Mesendoderm (in vitro differentiated cells): ENCODE measurements at regions not wholly inside any gene's neighbourhood (a gene's known extent, or its start where the extent isn't known, plus 50 kb on each side); places are given as distances from the start of the nearest gene placed in this dataset.

Experiments
- DNase-seq: peaks from one replicate; pipeline ENCODE4 v3.0.0; 2013
- H2AK5ac ChIP-seq: 2 replicates; pipeline ENCODE4 v1.6.1; 2013; ENCODE audit warnings: low read length, inconsistent platforms
- H2BK120ac ChIP-seq: 2 replicates; pipeline ENCODE4 v1.6.1; 2013; ENCODE audit warnings: low read depth, mild to moderate bottlenecking, low read length, moderate library complexity, mixed read lengths
- H2BK15ac ChIP-seq: replicated peaks from 2 replicates; pipeline ENCODE4 v1.6.1; 2013; ENCODE audit warnings: low read depth, mild to moderate bottlenecking, moderate library complexity
- H2BK5ac ChIP-seq: 2 replicates; pipeline ENCODE4 v1.6.1; 2013; ENCODE audit warnings: low read length, inconsistent platforms
- H3K18ac ChIP-seq: 2 replicates; pipeline ENCODE4 v1.6.1; 2013; ENCODE audit warnings: mild to moderate bottlenecking, low read length, mixed read lengths
- H3K23ac ChIP-seq: one replicate; pipeline ENCODE4 v1.6.1; 2013; ENCODE audit warnings: low read length
- H3K27ac ChIP-seq: 2 replicates; pipeline ENCODE4 v1.5.1; 2013; ENCODE audit warnings: low read depth, mild to moderate bottlenecking, inconsistent platforms, low read length, moderate library complexity
- H3K27me3 ChIP-seq: 2 replicates; pipeline ENCODE4 v1.6.1; 2013; ENCODE audit warnings: low read length, control low read depth, mild to moderate bottlenecking, inconsistent platforms; ENCODE audit not compliant: insufficient read depth, poor library complexity
- H3K36me3 ChIP-seq: 2 replicates; pipeline ENCODE4 v1.6.1; 2013; ENCODE audit warnings: low read length, inconsistent platforms; ENCODE audit not compliant: control insufficient read depth, insufficient read depth
- H3K4ac ChIP-seq: one replicate; pipeline ENCODE4 v1.6.1; 2013; ENCODE audit warnings: low read depth, mild to moderate bottlenecking, low read length, moderate library complexity
- H3K4me1 ChIP-seq: 2 replicates; pipeline ENCODE4 v1.6.1; 2013; ENCODE audit warnings: low read depth, low read length, inconsistent platforms; ENCODE audit not compliant: control insufficient read depth
- H3K4me2 ChIP-seq: 2 replicates; pipeline ENCODE4 v1.6.1; 2013; ENCODE audit warnings: low read length
- H3K4me3 ChIP-seq: 2 replicates; pipeline ENCODE4 v1.5.1; 2013; ENCODE audit warnings: mild to moderate bottlenecking, low read length
- H3K56ac ChIP-seq: one replicate; pipeline ENCODE4 v1.6.1; 2013; ENCODE audit warnings: low read length
- H3K79me1 ChIP-seq: 2 replicates; pipeline ENCODE4 v1.6.1; 2013; ENCODE audit warnings: low read length, inconsistent platforms
- H3K79me2 ChIP-seq: 2 replicates; pipeline ENCODE4 v1.6.1; 2013; ENCODE audit warnings: mild to moderate bottlenecking, low read length; ENCODE audit not compliant: control insufficient read depth, insufficient read depth
- H3K9ac ChIP-seq: 2 replicates; pipeline ENCODE4 v1.6.1; 2013; ENCODE audit warnings: low read length, inconsistent platforms
- H4K5ac ChIP-seq: one replicate; pipeline ENCODE4 v1.6.1; 2013; ENCODE audit warnings: low read length
- H4K8ac ChIP-seq: one replicate; pipeline ENCODE4 v1.6.1; 2013; ENCODE audit warnings: low read depth, mild to moderate bottlenecking, control low read depth, low read length, moderate library complexity
- WGBS: extraction: QIAGEN DNeasy Blood & Tissue Kit; methylation state at CpG from one replicate; pipeline ENCODE4 v1.1.7; 2013; ENCODE audit warnings: low lambda C conversion rate, missing lambda C conversion rate; ENCODE audit not compliant: insufficient coverage; ENCODE audit errors: extremely low coverage; 5-methylcytosine and 5-hydroxymethylcytosine counted together

DNA sequence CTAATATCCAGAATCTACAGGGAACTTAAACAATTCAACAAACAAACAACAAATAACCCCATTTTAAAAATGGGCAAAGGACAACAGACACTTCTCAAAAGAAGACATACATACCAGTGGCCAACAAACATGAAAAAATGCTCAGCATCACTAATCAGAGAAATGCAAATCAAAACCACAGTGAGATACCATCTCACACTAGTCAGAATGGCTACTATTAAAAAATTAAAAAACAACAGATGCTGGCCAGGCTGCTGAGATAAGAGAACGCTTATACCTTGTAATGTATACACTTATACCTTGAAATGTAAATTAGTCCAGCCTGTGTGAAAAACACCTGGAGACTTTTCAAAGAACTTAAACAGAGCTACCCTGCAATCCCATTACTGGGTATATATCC lies 166.8 kb downstream of the IBTK start:
- no peak overlapping the region for H3K23ac ChIP-seq
- H3K27ac ChIP-seq = no peak overlapping the region
- no peak overlapping the region for H3K56ac ChIP-seq
- H3K4ac ChIP-seq = no peak overlapping the region
- H2AK5ac ChIP-seq = no peak overlapping the region
- no peak for DNase-seq
- no peak overlapping the region for H2BK120ac ChIP-seq
- H3K27me3 ChIP-seq = no peaks in the 10 kb centered on the region
- no peak overlapping the region for H3K18ac ChIP-seq
- no peak overlapping the region for H3K9ac ChIP-seq
- no CpG with 5 or more reads among the region's 1 CpG for WGBS
- H2BK5ac ChIP-seq = no peak overlapping the region
- no peaks in the 10 kb centered on the region for H3K79me2 ChIP-seq
- no peaks in the 10 kb centered on the region for H3K4me1 ChIP-seq
- no peak overlapping the region for H4K8ac ChIP-seq
- no peaks in the 10 kb centered on the region for H3K36me3 ChIP-seq
- no peaks in the 10 kb centered on the region for H3K79me1 ChIP-seq
- no peak overlapping the region for H4K5ac ChIP-seq
- no peak overlapping the region for H3K4me3 ChIP-seq
- no peak overlapping the region for H3K4me2 ChIP-seq
- H2BK15ac ChIP-seq = no peak overlapping the region

DNA sequence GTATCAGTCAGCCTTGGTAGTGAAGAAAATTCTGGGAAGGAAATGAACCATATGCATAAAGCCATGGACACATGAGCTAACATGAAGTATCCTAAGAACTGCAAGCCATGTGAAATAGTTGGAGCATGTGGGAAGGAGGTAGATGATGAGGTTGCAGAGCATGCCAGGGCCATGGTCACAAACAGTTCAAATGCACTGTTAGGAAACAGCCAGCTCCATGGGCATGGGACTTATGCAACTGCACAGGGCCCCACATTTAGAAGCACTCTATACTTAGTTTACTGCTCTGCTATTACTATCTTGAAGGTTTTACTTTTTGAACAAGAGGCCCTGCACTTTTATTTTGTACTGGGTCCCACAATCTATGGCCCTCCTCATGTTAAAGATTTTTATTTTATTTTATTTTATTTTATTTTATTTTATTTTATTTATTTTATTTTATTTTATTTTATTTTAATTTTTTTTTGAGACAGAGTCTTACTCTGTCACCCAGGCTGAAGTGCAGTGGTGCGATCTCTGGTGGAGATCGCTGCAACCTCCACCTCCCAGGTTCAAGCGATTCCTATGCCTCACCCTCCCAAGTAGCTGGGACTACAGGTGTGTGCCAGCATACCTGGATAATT lies 169.1 kb downstream of the IBTK start:
- no peak overlapping the region for H3K56ac ChIP-seq
- H3K27me3 ChIP-seq = no peaks in the 10 kb centered on the region
- H3K4ac ChIP-seq = no peak overlapping the region
- no peak overlapping the region for H4K8ac ChIP-seq
- no peak for DNase-seq
- WGBS = no CpG with 5 or more reads among the region's 3 CpGs
- no peaks in the 10 kb centered on the region for H3K79me1 ChIP-seq
- H4K5ac ChIP-seq = no peak overlapping the region
- no peaks in the 10 kb centered on the region for H3K4me1 ChIP-seq
- H3K79me2 ChIP-seq = no peaks in the 10 kb centered on the region
- H3K27ac ChIP-seq = no peak overlapping the region
- H3K9ac ChIP-seq = no peak overlapping the region
- no peak overlapping the region for H2BK5ac ChIP-seq
- H3K18ac ChIP-seq = no peak overlapping the region
- no peak overlapping the region for H3K4me3 ChIP-seq
- no peak overlapping the region for H3K4me2 ChIP-seq
- no peak overlapping the region for H2BK120ac ChIP-seq
- H3K36me3 ChIP-seq = no peaks in the 10 kb centered on the region
- no peak overlapping the region for H2BK15ac ChIP-seq
- H3K23ac ChIP-seq = no peak overlapping the region
- H2AK5ac ChIP-seq = no peak overlapping the region

DNA sequence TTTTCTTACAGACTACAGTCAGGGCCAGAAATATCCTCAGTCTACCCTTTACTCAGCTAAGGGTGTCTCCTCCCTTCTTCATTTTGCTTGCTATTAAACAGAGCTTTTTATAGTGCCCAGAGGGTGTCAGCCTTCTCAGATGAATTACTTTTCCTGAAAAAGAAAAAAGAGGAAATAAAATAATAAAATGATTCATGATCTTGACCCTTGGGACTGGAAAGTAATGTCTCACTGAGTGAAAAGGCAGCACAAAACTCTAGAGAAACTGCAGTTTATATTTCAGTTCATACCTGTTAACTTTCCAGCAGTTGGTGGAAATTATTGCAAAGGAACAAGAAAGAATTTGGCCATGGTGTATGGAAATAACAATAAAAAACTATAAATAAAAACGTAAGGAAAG lies 170.6 kb downstream of the IBTK start:
- no CpG with 5 or more reads among the region's 1 CpG for WGBS
- H3K36me3 ChIP-seq = no peaks in the 10 kb centered on the region
- H3K79me2 ChIP-seq = no peaks in the 10 kb centered on the region
- no peak overlapping the region for H2BK120ac ChIP-seq
- H3K4ac ChIP-seq = no peak overlapping the region
- H3K27ac ChIP-seq = no peak overlapping the region
- H2AK5ac ChIP-seq = no peak overlapping the region
- H4K5ac ChIP-seq = no peak overlapping the region
- H2BK15ac ChIP-seq = no peak overlapping the region
- H3K4me3 ChIP-seq = no peak overlapping the region
- no peak overlapping the region for H4K8ac ChIP-seq
- no peaks in the 10 kb centered on the region for H3K27me3 ChIP-seq
- no peak overlapping the region for H3K56ac ChIP-seq
- H2BK5ac ChIP-seq = no peak overlapping the region
- no peaks in the 10 kb centered on the region for H3K4me1 ChIP-seq
- H3K18ac ChIP-seq = no peak overlapping the region
- H3K4me2 ChIP-seq = no peak overlapping the region
- H3K9ac ChIP-seq = no peak overlapping the region
- no peak overlapping the region for H3K23ac ChIP-seq
- DNase-seq = no peak
- no peaks in the 10 kb centered on the region for H3K79me1 ChIP-seq

DNA sequence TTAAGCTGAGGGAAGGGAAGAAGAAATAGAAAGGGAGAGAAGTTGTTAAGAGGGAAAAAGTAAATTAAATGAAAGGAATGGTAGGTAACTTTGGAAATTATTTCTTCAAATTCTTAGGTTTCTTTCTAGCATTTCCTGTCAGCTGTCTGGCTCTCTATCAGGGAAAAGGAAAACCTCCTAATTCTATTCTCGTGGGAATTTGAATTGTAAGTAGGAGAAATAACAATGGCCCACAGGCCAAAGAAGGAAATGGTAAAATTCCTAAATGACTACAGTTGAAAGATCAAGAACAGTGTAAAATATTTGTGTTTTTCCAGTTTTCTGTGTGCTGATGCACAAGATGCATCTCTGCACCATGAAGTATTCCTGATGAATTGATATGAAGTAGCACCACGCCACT lies 173.0 kb downstream of the IBTK start:
- Histone ChIP-seq H4K8ac (no peak overlapping the region), H3K9ac (no peak overlapping the region), H3K4me3 (no peak overlapping the region), H3K27ac (no peak overlapping the region), H3K79me2 (no peaks in the 10 kb centered on the region), H3K79me1 (no peaks in the 10 kb centered on the region), H2AK5ac (no peak overlapping the region), H3K4me1 (no peaks in the 10 kb centered on the region), H2BK15ac (no peak overlapping the region), H3K56ac (no peak overlapping the region), H3K36me3 (no peaks in the 10 kb centered on the region), H2BK5ac (no peak overlapping the region), H2BK120ac (no peak overlapping the region), H3K4ac (no peak overlapping the region), H3K18ac (no peak overlapping the region), H4K5ac (no peak overlapping the region), H3K23ac (no peak overlapping the region), H3K4me2 (no peak overlapping the region), H3K27me3 (no peaks in the 10 kb centered on the region)
- WGBS = no CpG with 5 or more reads among the region's 2 CpGs
- no peak for DNase-seq

DNA sequence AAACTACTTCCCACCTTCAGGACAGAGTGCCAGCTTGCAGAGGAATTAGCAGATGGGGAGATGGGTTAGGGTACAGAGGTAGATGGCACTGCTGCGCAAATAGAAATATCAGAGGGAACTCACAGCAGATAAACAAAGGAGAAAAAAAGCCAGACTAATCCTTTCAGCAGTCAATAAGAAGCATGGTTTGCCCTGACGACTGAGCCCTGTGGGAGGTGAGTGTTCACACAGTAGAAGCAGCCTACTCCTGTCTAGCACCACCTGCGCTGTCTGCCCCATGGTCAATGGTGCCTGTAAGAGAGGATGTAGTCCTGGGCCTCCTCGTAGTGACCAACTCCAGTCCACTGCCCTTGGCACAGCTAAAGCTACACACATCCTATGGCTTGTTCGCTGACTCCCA lies 174.1 kb downstream of the IBTK start:
- peak; percentile 21 for DNase-seq
- Histone ChIP-seq H3K79me2 (no peaks in the 10 kb centered on the region), H3K18ac (no peak overlapping the region), H3K56ac (no peak overlapping the region), H2BK15ac (no peak overlapping the region), H3K79me1 (no peaks in the 10 kb centered on the region), H3K27me3 (no peaks in the 10 kb centered on the region), H3K36me3 (no peaks in the 10 kb centered on the region), H3K23ac (no peak overlapping the region), H4K5ac (no peak overlapping the region), H3K4me3 (no peak overlapping the region), H3K4me2 (no peak overlapping the region), H3K27ac (no peak overlapping the region), H2BK120ac (no peak overlapping the region), H3K4me1 (no peaks in the 10 kb centered on the region), H3K4ac (no peak overlapping the region), H3K9ac (no peak overlapping the region), H4K8ac (no peak overlapping the region), H2AK5ac (no peak overlapping the region), H2BK5ac (no peak overlapping the region)
- no CpG with 5 or more reads among the region's 5 CpGs for WGBS

DNA sequence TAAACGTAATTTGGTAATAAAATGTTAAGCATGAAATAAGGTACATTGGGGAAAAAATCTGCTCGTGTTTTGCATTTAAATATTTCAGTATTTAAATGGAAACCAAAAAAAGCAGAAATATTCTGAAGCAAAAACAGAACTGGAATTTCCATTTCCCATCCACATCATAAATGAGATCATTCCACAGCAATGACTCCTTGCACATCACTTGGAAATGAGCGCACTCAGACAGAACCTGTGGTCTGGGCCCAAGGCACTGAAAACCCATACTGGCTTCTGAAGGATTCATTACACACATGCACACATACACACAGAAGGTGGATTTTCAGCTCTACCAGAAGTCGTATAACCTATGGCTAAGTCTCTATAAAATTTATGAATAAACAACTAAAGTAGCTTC lies 174.8 kb downstream of the IBTK start:
- H3K79me2 ChIP-seq = no peaks in the 10 kb centered on the region
- no peaks in the 10 kb centered on the region for H3K4me1 ChIP-seq
- H2AK5ac ChIP-seq = no peak overlapping the region
- no peaks in the 10 kb centered on the region for H3K27me3 ChIP-seq
- no peak overlapping the region for H3K4me2 ChIP-seq
- H3K9ac ChIP-seq = no peak overlapping the region
- no peak for DNase-seq
- H2BK5ac ChIP-seq = no peak overlapping the region
- no peak overlapping the region for H2BK15ac ChIP-seq
- H2BK120ac ChIP-seq = no peak overlapping the region
- no peaks in the 10 kb centered on the region for H3K36me3 ChIP-seq
- no peak overlapping the region for H3K56ac ChIP-seq
- no peak overlapping the region for H3K23ac ChIP-seq
- no peak overlapping the region for H3K4me3 ChIP-seq
- WGBS = no CpG with 5 or more reads among the region's 4 CpGs
- no peak overlapping the region for H3K4ac ChIP-seq
- no peaks in the 10 kb centered on the region for H3K79me1 ChIP-seq
- H4K8ac ChIP-seq = no peak overlapping the region
- H3K27ac ChIP-seq = no peak overlapping the region
- no peak overlapping the region for H4K5ac ChIP-seq
- H3K18ac ChIP-seq = no peak overlapping the region
